K562 (cell line): ENCODE measurements at regions not wholly inside any gene's neighbourhood (a gene's known extent, or its start where the extent isn't known, plus 50 kb on each side); places are given as distances from the start of the nearest gene placed in this dataset.

ENCODE experiments used
- BRCA1 ChIP-seq, 2 experiments: fragments of 450-650 bp in 1 of 2; sonication (generic) in 1 of 2; formaldehyde crosslinking in 1 of 2; IDR thresholded peaks; 2 replicates each; pipeline versions ENCODE4 v1.5.0 to v1.6.1; 2017 to 2020; ENCODE audit warnings: mild to moderate bottlenecking in 1 of 2, missing genetic modification reagents in 1 of 2
- ETV6 ChIP-seq, 3 experiments: fragments of 150-350 bp in 1 of 3; sonication (generic) in 1 of 3; formaldehyde crosslinking in 1 of 3; IDR thresholded peaks; 2 replicates each; pipeline versions ENCODE4 v1.6.1 to v1.8.0; 2014 to 2022; ENCODE audit warnings: borderline replicate concordance in 2 of 3, low read depth in 2 of 3, antibody characterized with exemption in 1 of 3, low read length in 1 of 3, mild to moderate bottlenecking in 1 of 3, missing genetic modification reagents in 1 of 3
- KLF16 ChIP-seq: IDR thresholded peaks from 2 replicates; pipeline ENCODE4 v1.6.1; 2016; ENCODE audit warnings: antibody characterized with exemption
- PCBP2 ChIP-seq: fragments of 200-400 bp; formaldehyde crosslinking; IDR thresholded peaks from 2 replicates; pipeline ENCODE4 v1.6.1; 2018; ENCODE audit warnings: low read length, low read depth, mild to moderate bottlenecking, moderate library complexity; ENCODE audit not compliant: poor library complexity, severe bottlenecking
- SETDB1 ChIP-seq: IDR thresholded peaks from one replicate; pipeline ENCODE4 v1.6.1; 2012; ENCODE audit warnings: low read length, control low read depth, inconsistent platforms
- STAG1 ChIP-seq: sonication (generic); formaldehyde crosslinking; IDR thresholded peaks from 2 replicates; pipeline ENCODE4 v1.5.0; 2020; ENCODE audit warnings: missing genetic modification reagents, borderline replicate concordance
- ZNF431 ChIP-seq: sonication (generic); formaldehyde crosslinking; IDR thresholded peaks from 2 replicates; pipeline ENCODE4 v1.8.0; 2022; ENCODE audit warnings: mild to moderate bottlenecking, missing genetic modification reagents
- ZNF583 ChIP-seq: fragments of 250-450 bp; sonication (Bioruptor Pico); IDR thresholded peaks from 2 replicates; pipeline ENCODE4 v1.4.0; 2020
- ZSCAN29 ChIP-seq: fragments of 450-650 bp; IDR thresholded peaks from 2 replicates; pipeline ENCODE4 v1.6.1; 2017
- TF ChIP-seq, protein P1 (sequence below), 2 experiments: fragments of 450-650 bp; formaldehyde crosslinking in 1 of 2; IDR thresholded peaks; 2 replicates each; pipeline versions ENCODE4 v1.4.0 to v1.6.1; 2014 to 2020; ENCODE audit warnings: mild to moderate bottlenecking in 2 of 2, borderline replicate concordance in 1 of 2, low read depth in 1 of 2
- TF ChIP-seq, protein P2 (sequence below): fragments of 450-650 bp; formaldehyde crosslinking; IDR thresholded peaks from 2 replicates; pipeline ENCODE4 v1.4.0; 2020; ENCODE audit warnings: mild to moderate bottlenecking, moderate library complexity
- TF ChIP-seq, protein P3 (sequence below): fragments of 450-650 bp; formaldehyde crosslinking; IDR thresholded peaks from 2 replicates; pipeline ENCODE4 v1.4.0; 2020; ENCODE audit warnings: mild to moderate bottlenecking, mixed read lengths
- TF ChIP-seq, protein P4 (sequence below), 3 experiments: IDR thresholded peaks in 2 of 3; conservative IDR thresholded peaks in 1 of 3; 2 replicates each; pipeline ENCODE4 v1.5.1; 2011 to 2012; ENCODE audit warnings: low read length in 3 of 3, mild to moderate bottlenecking in 3 of 3, control low read depth in 2 of 3, improper control_type of control experiment in 1 of 3, inconsistent platforms in 1 of 3, low read depth in 1 of 3, mixed read lengths in 1 of 3, moderate library complexity in 1 of 3; ENCODE audit not compliant: insufficient read depth in 2 of 3

DNA sequence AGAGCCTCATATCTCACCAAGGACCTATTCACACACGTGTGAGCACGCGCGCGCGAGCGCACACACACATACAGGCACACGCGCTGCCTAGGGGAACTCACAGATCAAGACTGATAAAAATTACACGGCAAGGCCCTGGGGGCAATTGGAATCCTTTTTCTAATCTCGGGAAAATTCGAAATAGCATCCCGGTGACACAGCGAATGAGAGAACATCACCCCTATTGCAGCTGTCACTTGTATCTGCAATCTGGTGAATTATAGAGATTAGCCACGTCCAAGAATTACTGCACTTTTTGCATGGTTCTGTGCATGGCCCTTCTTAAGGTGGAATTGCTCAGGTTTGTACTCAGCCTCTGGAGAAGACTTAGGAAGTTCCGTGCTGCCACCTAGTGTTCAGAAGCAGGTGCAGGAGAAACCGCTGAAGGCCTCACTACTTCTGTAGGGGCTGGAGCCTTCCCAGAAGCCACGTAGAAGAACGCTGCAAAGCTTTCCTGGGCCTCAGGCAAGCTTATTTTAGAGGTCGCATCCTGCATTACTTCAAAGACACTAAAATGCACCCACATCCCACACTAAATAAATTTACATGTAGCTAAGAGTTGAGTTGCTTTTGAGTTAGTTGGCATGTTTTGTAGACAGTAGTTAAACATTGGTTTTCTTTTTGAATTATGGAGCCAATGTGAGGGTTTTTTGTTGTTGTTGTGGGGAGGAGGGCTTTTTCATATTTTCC, 229.2 kb upstream of the CAMK1G start (continued):
- TF ChIP-seq, protein P1, sequence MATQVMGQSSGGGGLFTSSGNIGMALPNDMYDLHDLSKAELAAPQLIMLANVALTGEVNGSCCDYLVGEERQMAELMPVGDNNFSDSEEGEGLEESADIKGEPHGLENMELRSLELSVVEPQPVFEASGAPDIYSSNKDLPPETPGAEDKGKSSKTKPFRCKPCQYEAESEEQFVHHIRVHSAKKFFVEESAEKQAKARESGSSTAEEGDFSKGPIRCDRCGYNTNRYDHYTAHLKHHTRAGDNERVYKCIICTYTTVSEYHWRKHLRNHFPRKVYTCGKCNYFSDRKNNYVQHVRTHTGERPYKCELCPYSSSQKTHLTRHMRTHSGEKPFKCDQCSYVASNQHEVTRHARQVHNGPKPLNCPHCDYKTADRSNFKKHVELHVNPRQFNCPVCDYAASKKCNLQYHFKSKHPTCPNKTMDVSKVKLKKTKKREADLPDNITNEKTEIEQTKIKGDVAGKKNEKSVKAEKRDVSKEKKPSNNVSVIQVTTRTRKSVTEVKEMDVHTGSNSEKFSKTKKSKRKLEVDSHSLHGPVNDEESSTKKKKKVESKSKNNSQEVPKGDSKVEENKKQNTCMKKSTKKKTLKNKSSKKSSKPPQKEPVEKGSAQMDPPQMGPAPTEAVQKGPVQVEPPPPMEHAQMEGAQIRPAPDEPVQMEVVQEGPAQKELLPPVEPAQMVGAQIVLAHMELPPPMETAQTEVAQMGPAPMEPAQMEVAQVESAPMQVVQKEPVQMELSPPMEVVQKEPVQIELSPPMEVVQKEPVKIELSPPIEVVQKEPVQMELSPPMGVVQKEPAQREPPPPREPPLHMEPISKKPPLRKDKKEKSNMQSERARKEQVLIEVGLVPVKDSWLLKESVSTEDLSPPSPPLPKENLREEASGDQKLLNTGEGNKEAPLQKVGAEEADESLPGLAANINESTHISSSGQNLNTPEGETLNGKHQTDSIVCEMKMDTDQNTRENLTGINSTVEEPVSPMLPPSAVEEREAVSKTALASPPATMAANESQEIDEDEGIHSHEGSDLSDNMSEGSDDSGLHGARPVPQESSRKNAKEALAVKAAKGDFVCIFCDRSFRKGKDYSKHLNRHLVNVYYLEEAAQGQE (IDR thresholded peaks at IDR 0.05; ENCODE audit: borderline replicate concordance), result peak; percentile 20; the same call in 1 of the 2 replicates
- TF ChIP-seq, protein P1 (CRISPR knock-in tag; IDR thresholded peaks at IDR 0.05; ENCODE audit: low read depth), result no peak
- TF ChIP-seq ZNF431 (CRISPR knock-in tag), result no peak
- TF ChIP-seq STAG1, result no peak
- 0 out of 2 replicates have a peak, but pooled peaks have one; percentile 54 for TF ChIP-seq ZNF583 (CRISPR knock-in tag)
- no peak for TF ChIP-seq PCBP2
- TF ChIP-seq KLF16, result peak; percentile 58; the same call in 1 of the 2 replicates
- TF ChIP-seq BRCA1 (IDR thresholded peaks at IDR 0.05), result no peak
- TF ChIP-seq BRCA1 (CRISPR knock-in tag; IDR thresholded peaks at IDR 0.05), result no peak
- TF ChIP-seq, protein P2, sequence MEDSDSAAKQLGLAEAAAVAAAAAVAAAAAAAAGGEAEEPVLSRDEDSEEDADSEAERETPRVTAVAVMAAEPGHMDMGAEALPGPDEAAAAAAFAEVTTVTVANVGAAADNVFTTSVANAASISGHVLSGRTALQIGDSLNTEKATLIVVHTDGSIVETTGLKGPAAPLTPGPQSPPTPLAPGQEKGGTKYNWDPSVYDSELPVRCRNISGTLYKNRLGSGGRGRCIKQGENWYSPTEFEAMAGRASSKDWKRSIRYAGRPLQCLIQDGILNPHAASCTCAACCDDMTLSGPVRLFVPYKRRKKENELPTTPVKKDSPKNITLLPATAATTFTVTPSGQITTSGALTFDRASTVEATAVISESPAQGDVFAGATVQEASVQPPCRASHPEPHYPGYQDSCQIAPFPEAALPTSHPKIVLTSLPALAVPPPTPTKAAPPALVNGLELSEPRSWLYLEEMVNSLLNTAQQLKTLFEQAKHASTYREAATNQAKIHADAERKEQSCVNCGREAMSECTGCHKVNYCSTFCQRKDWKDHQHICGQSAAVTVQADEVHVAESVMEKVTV (CRISPR knock-in tag), result peak; percentile 44; the same call in 1 of the 2 replicates
- TF ChIP-seq, protein P3, sequence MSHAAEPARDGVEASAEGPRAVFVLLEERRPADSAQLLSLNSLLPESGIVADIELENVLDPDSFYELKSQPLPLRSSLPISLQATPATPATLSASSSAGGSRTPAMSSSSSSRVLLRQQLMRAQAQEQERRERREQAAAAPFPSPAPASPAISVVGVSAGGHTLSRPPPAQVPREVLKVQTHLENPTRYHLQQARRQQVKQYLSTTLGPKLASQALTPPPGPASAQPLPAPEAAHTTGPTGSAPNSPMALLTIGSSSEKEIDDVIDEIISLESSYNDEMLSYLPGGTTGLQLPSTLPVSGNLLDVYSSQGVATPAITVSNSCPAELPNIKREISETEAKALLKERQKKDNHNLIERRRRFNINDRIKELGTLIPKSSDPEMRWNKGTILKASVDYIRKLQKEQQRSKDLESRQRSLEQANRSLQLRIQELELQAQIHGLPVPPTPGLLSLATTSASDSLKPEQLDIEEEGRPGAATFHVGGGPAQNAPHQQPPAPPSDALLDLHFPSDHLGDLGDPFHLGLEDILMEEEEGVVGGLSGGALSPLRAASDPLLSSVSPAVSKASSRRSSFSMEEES (CRISPR knock-in tag), result no peak
- TF ChIP-seq, protein P4, sequence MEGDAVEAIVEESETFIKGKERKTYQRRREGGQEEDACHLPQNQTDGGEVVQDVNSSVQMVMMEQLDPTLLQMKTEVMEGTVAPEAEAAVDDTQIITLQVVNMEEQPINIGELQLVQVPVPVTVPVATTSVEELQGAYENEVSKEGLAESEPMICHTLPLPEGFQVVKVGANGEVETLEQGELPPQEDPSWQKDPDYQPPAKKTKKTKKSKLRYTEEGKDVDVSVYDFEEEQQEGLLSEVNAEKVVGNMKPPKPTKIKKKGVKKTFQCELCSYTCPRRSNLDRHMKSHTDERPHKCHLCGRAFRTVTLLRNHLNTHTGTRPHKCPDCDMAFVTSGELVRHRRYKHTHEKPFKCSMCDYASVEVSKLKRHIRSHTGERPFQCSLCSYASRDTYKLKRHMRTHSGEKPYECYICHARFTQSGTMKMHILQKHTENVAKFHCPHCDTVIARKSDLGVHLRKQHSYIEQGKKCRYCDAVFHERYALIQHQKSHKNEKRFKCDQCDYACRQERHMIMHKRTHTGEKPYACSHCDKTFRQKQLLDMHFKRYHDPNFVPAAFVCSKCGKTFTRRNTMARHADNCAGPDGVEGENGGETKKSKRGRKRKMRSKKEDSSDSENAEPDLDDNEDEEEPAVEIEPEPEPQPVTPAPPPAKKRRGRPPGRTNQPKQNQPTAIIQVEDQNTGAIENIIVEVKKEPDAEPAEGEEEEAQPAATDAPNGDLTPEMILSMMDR (IDR thresholded peaks at IDR 0.05 in 2 of 3, conservative IDR thresholded peaks at IDR 0.05 in 1 of 3; ENCODE audit: insufficient read depth in 2 of 3, low read depth in 1 of 3, low read length in 3 of 3), result peak; percentile 82 to 90 (median 88)
- TF ChIP-seq ETV6 (IDR thresholded peaks at IDR 0.05; ENCODE audit: borderline replicate concordance in 1 of 2, low read depth in 2 of 2, low read length in 1 of 2), result no peak
- no peak for TF ChIP-seq ETV6 (CRISPR knock-in tag; IDR thresholded peaks at IDR 0.05; ENCODE audit: borderline replicate concordance)
- TF ChIP-seq SETDB1, result no peak
- TF ChIP-seq ZSCAN29, result no peak
